ENCODE measurements at regions not wholly inside any gene's neighbourhood (a gene's known extent, or its start where the extent isn't known, plus 50 kb on each side); places are given as distances from the start of the nearest gene placed in this dataset.

GRCh38 chrX:36947214-36947613 lies 61.0 kb upstream of the FAM47C start:
- no peak for TF ChIP-seq GATA2 (IDR thresholded peaks at IDR 0.05; ENCODE audit: low read depth, low read length)
- no peak for TF ChIP-seq GATA3 (IDR thresholded peaks at IDR 0.05; ENCODE audit: low read depth, low read length)

Data from SH-SY5Y (cell line).